ENCODE measurements at regions not wholly inside any gene's neighbourhood (a gene's known extent, or its start where the extent isn't known, plus 50 kb on each side); places are given as distances from the start of the nearest gene placed in this dataset.

DNA sequence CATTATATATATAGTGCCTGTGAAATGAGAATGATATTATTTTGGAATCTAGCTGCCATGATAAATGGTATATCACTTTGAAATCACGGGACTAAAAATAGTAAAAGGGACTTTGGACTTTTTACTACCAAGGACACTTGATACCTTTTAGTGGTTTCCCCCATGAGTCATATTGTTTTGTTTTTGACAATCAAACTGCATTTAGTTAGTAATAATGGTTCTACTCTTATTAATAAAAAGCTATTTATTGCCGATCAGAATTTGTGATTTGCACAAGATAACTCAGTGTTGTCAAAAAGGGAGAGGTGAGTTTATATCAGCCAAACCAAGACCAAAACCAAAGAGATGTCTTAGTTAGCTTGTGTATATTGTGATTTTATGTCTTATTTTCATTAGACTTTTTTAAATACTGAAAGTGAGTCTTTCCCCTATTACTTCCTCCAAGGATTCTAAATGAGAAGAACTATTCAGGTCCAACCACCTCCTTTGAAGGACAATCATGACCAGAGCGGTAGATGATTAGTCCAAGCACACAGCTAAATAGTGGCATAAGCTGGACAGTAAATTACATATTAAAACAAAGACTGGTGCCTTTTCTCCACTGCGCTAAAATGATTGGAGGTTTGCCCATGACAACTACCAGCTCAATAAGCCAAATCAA, 281.7 kb upstream of the ESRRG start:
- TF ChIP-seq, protein P1, sequence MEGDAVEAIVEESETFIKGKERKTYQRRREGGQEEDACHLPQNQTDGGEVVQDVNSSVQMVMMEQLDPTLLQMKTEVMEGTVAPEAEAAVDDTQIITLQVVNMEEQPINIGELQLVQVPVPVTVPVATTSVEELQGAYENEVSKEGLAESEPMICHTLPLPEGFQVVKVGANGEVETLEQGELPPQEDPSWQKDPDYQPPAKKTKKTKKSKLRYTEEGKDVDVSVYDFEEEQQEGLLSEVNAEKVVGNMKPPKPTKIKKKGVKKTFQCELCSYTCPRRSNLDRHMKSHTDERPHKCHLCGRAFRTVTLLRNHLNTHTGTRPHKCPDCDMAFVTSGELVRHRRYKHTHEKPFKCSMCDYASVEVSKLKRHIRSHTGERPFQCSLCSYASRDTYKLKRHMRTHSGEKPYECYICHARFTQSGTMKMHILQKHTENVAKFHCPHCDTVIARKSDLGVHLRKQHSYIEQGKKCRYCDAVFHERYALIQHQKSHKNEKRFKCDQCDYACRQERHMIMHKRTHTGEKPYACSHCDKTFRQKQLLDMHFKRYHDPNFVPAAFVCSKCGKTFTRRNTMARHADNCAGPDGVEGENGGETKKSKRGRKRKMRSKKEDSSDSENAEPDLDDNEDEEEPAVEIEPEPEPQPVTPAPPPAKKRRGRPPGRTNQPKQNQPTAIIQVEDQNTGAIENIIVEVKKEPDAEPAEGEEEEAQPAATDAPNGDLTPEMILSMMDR (IDR thresholded peaks at IDR 0.05) = no peak
- no peak for TF ChIP-seq POLR2A (IDR thresholded peaks at IDR 0.05)
